Astrocyte of the cerebellum (primary cell): ENCODE measurements at regions not wholly inside any gene's neighbourhood (a gene's known extent, or its start where the extent isn't known, plus 50 kb on each side); places are given as distances from the start of the nearest gene placed in this dataset.

Experiments used
- DNase-seq: peaks from one replicate; pipeline ENCODE4 v3.0.0-alpha.2; 2011; ENCODE audit warnings: low read depth
- H3K4me3 ChIP-seq: 2 replicates; pipeline ENCODE4 v1.5.1; 2011; ENCODE audit warnings: mild to moderate bottlenecking, low read depth, low read length, moderate library complexity
- CTCF ChIP-seq: IDR thresholded peaks from 2 replicates; pipeline ENCODE4 v1.5.1; 2012; ENCODE audit warnings: low read length, low read depth, moderate library complexity, mild to moderate bottlenecking; ENCODE audit errors: missing control alignments
- in situ Hi-C: cut with HindIII; loops from 2 replicates; pipeline ENCODE4 v1.10.0; 2017; ENCODE audit warnings: low sequenced_read_pairs

- TF ChIP-seq CTCF = no peak
- in situ Hi-C loops = no loop called here
These were observed 236.6 kb downstream of the POM121L12 start for GRCh38 chr7:53272081-53272480.

DNA sequence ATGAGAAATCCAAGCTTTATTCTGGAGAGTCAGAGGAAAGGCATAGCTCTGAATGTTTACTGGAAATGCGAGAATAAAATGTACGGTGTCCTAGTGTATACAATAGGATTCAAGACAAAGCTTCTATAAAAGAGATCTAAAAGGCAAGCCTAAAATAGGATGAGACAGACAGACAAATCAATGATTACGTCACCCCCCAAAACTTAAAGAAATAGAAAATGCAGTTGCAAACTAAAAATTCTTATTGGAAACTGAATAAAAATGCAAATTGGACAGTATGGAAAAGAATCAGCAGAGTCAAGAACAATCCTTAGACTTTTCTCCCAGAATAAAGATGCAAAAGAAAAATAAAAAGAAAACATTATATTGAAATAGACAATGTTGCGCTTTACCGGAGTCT is 245.9 kb downstream of the POM121L12 start:
- in situ Hi-C loops = no loop called here
- no peak for TF ChIP-seq CTCF
- no peak for DNase-seq
- no peak overlapping the region for H3K4me3 ChIP-seq

More at GRCh38 chr7:53272081-53272480, 236.6 kb downstream of the POM121L12 start:
- DNase-seq = no peak
- H3K4me3 ChIP-seq = no peak overlapping the region

GRCh38 chr7:53292341-53292740 is 256.9 kb downstream of the POM121L12 start:
- in situ Hi-C loops = no loop called here
- no peak for DNase-seq
- no peak overlapping the region for H3K4me3 ChIP-seq
- TF ChIP-seq CTCF = no peak

GRCh38 chr7:53302496-53303246 is 267.2 kb downstream of the POM121L12 start:
- in situ Hi-C loops = no loop called here

DNA sequence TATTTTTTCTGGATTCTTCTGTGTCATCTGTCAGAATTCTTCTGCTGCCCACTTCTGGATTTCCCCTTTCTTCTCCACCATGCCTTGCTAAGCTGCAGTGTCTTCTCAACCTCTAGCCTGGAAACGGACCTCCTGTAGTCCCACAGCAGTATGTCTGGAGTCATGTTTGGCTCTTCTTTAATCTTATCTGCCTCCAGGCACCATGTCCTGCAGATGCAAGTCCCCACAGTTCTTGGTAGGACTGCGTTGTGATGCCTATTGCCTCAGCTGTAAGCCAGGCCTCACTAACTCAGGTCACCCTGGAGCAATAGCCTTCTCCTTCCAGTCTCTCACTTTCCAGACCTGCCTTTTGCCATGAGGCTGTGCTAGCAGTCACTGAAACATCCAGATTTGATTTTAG is 268.3 kb downstream of the POM121L12 start:
- in situ Hi-C loops = no loop called here
- DNase-seq = no peak
- no peak overlapping the region for H3K4me3 ChIP-seq
- TF ChIP-seq CTCF = no peak

More at GRCh38 chr7:53302496-53303246, 267.2 kb downstream of the POM121L12 start:
- no peak for TF ChIP-seq CTCF
- no peak for DNase-seq
- H3K4me3 ChIP-seq = no peak overlapping the region

DNA sequence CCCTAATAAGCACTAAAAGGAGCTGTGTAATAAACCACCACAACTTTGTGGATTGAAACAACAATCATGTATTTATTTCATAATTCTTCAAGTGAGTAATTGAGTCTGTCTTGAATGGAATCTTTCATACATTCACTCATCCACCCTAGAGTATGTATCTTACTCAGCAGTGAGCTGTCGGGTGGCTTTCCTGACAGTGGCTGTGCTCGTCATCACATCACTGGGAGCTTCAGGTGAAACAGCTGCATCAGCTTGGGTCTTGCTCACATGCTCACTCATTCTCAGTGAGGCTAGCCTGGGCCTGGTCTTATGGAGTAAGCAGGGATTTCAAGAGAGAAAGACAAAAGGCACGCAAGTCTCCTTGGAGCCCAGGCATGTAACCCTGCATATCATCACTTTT is 271.4 kb downstream of the POM121L12 start:
- in situ Hi-C loops = no loop called here

More for the DNA sequence above, 271.4 kb downstream of the POM121L12 start:
- DNase-seq = no peak
- no peak for TF ChIP-seq CTCF
- H3K4me3 ChIP-seq = no peak overlapping the region
